Astrocyte of the hippocampus (primary cell): ENCODE measurements at regions not wholly inside any gene's neighbourhood (a gene's known extent, or its start where the extent isn't known, plus 50 kb on each side); places are given as distances from the start of the nearest gene placed in this dataset.
A peak's percentile ranks its signal among the peaks of the same experiment; 100 is the strongest.

Experiments used
- DNase-seq: peaks from one replicate; pipeline ENCODE4 v3.0.0; 2011; ENCODE audit warnings: low read depth, low spot score

DNA sequence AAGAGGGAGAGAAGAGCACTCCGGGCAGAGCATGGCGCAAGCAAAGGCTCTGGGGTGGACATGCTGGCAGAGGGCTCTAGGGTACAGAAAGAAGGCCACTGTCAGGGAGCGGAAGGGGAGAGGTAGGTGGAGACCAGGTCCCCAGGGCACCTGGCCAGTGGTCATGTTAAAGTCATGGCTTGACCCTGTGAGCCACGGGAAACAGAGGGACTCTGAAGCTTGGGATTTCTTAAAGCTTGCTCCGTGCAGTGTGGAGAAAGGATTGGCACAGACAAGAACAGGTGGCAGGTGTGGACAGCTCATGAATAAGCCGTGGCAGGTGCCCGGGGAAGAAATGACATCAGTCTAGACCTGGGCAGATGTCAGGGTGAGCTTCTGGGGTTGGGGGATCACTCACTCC is 413.8 kb downstream of the BCL11B start:
- no peak for DNase-seq

- no peak for DNase-seq
Observed at GRCh38 chr14:98858561-98858960, 413.4 kb downstream of the BCL11B start.

DNA sequence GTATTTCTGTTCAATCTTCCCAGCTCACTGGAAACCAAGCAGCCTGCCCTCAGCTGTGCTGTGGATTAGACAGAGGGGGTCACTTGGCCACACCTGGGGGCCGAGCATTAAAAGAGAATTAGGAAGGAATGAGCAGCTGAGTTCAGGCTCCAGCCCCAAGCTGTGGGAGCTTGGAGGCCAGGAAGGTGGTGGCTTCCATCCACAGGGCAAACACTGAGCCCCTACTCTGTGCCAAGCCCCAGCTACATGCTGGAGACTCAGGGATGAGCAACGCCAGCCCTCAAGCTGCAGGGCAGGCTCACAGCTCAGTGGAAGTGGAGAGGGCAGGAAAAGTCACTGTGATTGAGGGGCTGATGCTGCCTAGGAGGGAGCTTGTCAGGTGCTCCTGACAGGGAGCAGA is 412.7 kb downstream of the BCL11B start:
- no peak for DNase-seq

DNA sequence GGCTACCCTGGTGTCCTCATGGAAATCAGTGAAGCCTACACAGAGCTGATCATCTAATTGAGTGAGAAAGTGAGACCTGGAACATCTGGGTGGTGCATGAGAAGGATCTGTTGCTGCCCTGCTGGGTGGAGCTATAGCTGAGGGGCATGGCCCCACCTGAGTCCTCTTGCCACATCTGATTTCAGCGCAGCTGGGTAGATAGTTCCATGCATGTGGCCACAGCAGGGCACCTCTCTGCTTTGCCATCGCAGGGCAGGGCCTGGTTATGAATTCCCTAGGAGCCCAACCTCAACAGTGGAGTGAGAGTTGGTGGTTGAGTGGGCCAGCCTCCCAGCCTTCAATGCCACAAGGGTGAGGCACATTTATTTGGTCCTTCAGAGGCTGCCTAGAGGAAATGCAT is 407.8 kb downstream of the BCL11B start:
- DNase-seq = no peak

GRCh38 chr14:98867146-98867545 is 404.9 kb downstream of the BCL11B start:
- no peak for DNase-seq

DNA sequence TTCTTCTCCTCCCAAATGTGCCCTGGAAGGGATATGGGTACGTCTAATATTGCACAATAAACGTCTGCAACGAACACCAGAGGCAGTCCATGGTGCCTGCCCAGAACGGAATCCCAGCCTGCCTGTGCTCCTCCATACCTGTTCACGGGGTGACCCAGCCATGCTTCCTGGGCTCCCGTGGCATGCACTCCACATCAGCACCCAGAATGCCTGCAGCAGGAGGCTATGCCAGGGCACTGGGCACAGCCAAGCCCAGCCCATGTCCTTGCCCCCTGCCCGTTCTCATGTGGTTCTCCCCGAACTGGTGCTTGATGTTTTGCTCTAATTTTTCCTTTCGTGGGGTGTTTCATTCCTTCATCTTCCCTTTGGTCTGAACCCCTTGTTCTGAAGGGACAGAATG is 404.3 kb downstream of the BCL11B start:
- DNase-seq = no peak

- no peak for DNase-seq
Observed at GRCh38 chr14:98868866-98869265, 403.1 kb downstream of the BCL11B start.

- peak; percentile 68 for DNase-seq
Observed at GRCh38 chr14:98871796-98872195, 400.2 kb downstream of the BCL11B start.

DNA sequence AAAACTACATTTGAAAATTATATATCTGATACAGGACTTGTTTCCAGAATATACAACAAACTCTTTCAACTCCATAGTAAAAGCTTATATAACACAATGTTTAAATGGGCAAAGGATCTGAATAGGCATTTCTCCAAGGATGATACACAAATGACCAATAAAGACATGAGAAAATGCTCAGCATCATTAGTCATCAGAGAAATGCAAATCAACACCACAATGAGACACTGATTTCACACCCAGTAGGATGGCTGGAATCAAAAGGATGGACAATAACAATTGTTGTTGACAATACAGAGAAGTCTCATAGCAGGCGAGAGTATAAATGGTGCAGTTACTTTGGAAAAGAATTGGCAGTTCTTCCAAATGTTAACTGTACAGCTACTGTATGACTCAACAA is 394.9 kb downstream of the BCL11B start:
- DNase-seq = no peak

- no peak for DNase-seq
Observed at GRCh38 chr14:98878282-98878681, 393.7 kb downstream of the BCL11B start.

DNA sequence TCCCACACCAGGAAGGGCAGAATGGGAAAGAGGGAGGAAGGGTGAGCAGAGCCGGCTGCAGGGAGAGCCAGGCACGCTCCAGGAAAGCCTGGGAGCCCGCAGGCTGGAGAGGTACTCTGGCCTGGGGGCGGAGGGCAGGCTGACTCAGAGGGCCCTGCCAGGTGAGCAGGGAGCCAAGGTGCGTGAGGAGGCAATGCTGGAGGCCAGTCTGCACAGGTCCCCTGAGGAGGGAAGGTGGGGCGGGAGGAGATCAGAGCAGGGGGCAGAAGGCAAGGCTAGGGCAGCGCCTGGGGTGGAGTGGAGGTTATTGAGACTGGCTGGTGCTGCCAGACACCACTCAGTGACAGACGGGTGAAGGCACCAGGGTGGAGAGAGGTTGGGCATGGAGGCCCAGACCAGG is 385.0 kb downstream of the BCL11B start:
- DNase-seq = no peak

DNA sequence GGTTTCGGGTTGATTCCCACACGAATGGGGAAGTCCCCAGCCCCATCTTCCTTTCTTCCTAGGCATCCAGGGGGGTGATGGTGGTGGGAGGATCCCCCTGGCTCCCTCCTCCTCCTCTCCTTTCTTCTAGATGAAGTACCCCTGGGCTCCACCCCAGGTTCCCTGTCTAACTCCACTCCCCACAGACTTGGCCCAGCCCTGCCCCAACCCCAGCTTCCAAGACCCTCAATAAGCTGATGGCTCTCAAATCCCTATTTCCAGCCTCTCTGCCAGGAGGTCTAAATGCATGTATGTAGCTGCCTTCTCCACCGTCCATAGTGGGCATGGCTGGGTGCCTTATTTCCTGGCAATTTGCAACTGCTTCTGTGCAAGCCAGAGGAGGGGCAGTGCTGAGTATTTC is 383.7 kb downstream of the BCL11B start:
- no peak for DNase-seq

DNA sequence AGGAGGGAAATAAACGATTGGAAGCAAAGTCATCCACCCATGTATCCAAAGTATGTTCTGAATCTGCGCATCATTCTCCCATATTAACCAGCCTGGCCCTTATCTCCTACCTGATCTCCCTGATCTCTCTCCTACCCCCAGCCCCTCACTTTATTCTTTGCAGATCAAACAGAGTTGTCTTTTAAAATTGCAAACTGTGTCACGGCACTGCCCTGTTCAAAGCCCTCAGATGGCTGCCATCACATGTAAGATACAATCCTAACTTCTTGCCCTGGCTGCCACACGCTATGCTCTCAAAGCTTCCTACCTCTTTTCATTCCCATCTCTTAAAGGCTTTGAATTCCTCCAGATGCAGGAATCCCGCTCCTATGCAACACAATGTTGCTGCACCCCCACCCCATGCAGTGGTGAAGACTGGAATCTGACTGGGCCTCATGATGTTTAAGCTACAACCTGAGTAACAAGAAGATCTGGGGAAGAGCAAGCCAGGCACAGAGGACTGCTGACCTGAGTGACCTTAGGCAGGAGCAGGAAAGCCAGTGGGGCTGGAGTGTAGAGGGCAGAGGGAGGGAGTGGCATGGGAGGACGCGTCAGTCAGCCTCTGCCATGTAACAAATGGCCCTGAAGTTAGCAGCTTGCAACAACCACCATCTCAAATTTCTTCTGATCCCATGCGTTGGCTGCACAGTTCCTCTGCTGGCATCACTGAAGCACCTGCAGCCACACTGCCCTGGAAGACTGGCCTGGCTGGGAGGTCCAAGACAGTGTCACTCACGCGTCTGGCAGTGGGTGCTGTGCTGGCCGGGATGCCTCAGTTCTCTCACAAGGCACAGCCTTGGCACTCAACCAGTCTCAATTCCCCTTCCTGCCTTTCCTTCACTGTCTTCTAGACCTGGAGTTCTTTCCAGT is 382.8 kb downstream of the BCL11B start:
- DNase-seq = no peak

DNA sequence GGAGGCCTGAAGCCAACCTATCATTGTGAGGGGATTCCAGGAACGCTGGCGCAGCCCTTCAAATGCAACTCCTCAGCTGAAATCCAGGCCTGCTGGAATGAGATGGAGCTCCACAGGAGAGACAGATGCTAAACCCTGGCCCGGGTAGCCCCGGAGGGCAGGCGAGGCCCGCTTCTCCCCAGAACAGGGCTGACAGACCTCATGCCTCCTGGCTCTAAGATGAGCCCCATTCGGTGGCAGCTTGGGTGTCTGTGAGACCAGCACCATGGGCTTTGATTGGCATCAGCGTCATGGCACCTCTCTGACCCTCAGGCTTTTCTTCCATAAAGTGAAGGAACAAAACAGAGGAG is 382.2 kb downstream of the BCL11B start:
- DNase-seq = no peak

DNA sequence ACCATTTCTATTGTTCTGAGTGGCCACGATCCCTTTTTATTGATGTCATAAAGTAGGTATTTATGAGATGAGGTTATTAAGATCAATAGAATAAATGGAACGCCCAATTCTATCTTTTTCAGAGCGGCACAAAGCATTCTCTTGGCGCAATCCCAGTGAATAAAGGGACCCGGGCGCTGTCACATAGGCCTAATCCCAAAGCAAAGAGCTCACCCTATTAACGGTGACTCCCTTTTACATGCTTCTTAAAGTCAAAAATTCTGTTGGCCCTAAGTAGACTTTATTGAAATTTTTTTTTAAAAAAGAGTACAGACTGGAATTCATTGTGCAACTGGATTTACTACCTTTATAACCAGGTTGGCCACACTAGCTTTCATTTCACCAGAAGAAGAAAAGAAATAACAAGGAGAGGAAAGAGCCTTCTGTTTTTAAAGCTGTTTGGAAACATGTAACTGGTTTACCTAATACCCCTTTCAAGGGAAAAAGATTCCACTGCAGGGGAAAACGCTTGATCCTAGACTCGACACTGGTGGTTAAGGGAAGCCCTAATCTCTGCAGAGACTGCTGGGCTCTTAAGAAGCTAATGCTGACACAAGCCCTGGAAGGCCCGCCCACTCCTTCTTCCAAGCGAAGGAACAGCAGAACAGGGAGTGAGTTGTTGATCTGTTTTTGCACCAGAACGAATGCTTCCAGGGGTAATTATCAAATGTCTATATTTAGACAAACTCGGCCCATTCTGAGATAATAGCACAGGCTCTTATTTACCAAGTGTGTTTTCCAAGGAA is 381.2 kb downstream of the BCL11B start:
- peak; percentile 29 for DNase-seq

- DNase-seq = peak; percentile 58
Observed at GRCh38 chr14:98893675-98894074, 378.3 kb downstream of the BCL11B start.

DNA sequence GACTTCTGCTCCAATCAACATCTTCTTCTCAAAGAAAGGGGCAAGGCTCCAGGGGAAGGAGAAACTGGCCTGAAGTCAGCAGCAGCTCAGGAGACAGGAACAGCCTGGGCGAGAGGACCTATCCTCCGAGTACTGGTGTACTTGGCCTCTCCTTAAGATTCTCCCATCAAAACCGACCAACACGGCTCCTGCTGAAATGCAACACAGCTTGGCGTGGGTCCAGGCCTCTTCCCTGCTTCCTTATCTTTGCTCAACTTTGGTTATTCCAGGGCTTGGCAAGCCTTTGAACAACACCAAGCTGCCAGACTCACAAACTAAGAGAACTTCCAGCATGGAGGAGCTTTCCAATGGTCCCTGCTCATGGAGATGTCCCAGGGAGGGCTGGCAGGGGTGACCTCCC is 377.4 kb downstream of the BCL11B start:
- no peak for DNase-seq

- no peak for DNase-seq
Observed at GRCh38 chr14:98896449-98896848, 375.5 kb downstream of the BCL11B start.

DNA sequence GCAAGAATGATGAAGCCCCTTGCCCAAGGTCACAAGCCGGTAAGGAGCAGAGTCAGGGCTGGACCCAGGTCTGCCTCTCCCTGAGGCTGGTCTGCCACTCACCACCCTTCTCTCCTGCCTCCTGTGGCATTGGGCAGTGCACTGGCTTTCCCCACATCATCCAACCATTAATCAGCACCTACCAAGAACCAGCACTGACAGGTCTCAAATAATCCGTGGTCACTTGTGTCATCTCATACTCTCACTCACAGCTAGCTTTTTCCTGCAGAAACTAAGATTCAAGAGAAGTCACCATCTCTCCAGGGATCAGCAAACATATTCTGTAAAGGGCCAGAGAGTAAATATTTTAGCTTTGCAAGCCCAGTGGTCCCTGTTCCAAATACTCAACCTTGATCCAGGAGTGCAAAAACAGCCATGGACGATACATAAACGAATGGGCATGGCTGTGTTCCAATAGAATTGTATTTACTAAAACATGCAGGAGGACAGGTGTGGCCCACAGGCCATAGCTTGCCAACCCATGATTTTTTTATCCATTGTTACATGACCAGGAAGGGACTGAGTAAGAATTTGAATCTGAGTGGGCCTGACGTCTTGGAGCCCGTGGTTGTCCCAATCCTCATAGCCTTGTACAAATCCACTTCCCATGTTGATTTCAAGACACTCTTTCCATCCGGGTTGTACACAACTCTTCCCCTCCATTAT is 374.2 kb downstream of the BCL11B start:
- no peak for DNase-seq

GRCh38 chr14:98899441-98899840 is 372.6 kb downstream of the BCL11B start:
- DNase-seq = no peak

- DNase-seq = no peak
Observed at GRCh38 chr14:98900236-98900635, 371.8 kb downstream of the BCL11B start.

DNA sequence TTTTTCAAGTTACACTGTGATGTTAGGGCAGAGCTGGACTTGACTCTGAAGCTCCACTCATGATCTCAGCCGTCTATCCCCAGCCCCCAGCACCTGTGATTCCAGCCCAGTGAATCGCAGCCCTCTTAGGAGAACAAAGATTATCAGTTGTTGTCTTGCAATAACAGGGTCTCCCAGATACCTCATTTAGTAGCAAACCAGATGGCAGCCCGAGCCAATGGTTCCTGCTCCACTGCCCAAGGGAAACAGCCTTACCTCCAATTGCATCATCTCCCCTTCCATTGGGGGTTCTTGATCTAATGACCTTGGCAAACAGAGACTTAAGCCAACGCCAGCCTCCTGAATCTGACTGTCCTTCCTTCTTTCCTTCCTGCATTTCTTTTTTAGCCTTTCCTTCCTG is 371.2 kb downstream of the BCL11B start:
- no peak for DNase-seq
